ENCODE measurements at regions not wholly inside any gene's neighbourhood (a gene's known extent, or its start where the extent isn't known, plus 50 kb on each side); places are given as distances from the start of the nearest gene placed in this dataset.

DNA sequence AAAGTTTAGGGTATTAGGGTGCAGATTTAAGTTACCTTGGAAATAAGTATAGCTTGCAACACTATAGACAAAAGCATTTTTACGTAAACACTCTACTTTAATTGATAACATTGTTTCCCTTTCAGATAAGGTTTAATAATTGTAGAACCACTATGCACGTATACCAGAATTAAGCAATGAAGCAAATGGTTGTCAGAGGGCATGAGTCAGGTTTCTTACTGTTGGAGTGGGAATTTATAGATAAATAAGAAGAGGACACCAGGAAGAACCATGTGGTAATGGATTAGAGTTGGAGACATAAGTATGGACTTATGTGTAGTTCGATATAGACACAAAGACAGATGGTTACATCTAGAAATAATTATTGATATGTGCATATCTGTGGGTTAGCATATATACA is 355.6 kb downstream of the ETV1 start:
- H3K4me3 ChIP-seq: no peak overlapping the region
- no peak for DNase-seq (ENCODE audit: low spot score in 2 of 2)
- TF ChIP-seq, protein P1, sequence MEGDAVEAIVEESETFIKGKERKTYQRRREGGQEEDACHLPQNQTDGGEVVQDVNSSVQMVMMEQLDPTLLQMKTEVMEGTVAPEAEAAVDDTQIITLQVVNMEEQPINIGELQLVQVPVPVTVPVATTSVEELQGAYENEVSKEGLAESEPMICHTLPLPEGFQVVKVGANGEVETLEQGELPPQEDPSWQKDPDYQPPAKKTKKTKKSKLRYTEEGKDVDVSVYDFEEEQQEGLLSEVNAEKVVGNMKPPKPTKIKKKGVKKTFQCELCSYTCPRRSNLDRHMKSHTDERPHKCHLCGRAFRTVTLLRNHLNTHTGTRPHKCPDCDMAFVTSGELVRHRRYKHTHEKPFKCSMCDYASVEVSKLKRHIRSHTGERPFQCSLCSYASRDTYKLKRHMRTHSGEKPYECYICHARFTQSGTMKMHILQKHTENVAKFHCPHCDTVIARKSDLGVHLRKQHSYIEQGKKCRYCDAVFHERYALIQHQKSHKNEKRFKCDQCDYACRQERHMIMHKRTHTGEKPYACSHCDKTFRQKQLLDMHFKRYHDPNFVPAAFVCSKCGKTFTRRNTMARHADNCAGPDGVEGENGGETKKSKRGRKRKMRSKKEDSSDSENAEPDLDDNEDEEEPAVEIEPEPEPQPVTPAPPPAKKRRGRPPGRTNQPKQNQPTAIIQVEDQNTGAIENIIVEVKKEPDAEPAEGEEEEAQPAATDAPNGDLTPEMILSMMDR (IDR thresholded peaks at IDR 0.05): no peak
- TF ChIP-seq POLR2A (IDR thresholded peaks at IDR 0.05) (no peak), POLR2AphosphoS5 (IDR thresholded peaks at IDR 0.05) (no peak), EP300 (IDR thresholded peaks at IDR 0.05) (no peak)
- H3K36me3 ChIP-seq: no peaks in the 10 kb centered on the region
- WGBS: 83% methylated on average over 3 of the region's 3 CpGs
- no peaks in the 10 kb centered on the region for H3K27me3 ChIP-seq
- no peak overlapping the region for H3K27ac ChIP-seq
- H3K4me1 ChIP-seq: no peaks in the 10 kb centered on the region
- no peaks in the 10 kb centered on the region for H3K9me3 ChIP-seq

DNA sequence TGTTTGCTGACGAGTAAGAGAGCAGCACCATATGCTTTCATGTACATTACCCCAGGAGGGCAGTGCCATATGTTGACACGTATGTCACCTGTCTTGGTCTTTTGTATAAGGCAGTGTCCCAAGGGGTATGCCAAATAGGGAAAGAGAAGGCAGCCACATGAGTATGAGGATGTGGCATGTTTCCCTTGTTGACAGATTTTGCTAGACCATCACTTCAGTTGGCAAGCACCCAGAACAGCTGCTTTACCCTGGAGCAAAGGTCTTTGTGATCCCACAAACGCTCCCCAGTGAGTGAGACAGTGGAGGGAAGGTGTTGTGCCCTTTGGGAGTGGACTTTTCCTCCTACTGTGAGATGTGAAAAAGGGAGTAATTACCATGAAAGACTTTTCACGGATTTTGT is 350.1 kb downstream of the ETV1 start:
- no peak for TF ChIP-seq EP300 (IDR thresholded peaks at IDR 0.05)
- TF ChIP-seq, protein P1 (IDR thresholded peaks at IDR 0.05): no peak
- TF ChIP-seq POLR2AphosphoS5 (IDR thresholded peaks at IDR 0.05): no peak
- TF ChIP-seq POLR2A (IDR thresholded peaks at IDR 0.05): no peak
- H3K4me1 ChIP-seq: no peaks in the 10 kb centered on the region
- DNase-seq (ENCODE audit: low spot score in 2 of 2): no peak
- 52% methylated on average over 4 of the region's 4 CpGs for WGBS
- H3K4me3 ChIP-seq: no peak overlapping the region
- no peaks in the 10 kb centered on the region for H3K36me3 ChIP-seq
- H3K9me3 ChIP-seq: no peaks in the 10 kb centered on the region
- H3K27ac ChIP-seq: no peak overlapping the region
- H3K27me3 ChIP-seq: no peaks in the 10 kb centered on the region

GRCh38 chr7:13641714-13642113 is 347.8 kb downstream of the ETV1 start:
- TF ChIP-seq EP300 (IDR thresholded peaks at IDR 0.05) (no peak), POLR2A (IDR thresholded peaks at IDR 0.05) (no peak), POLR2AphosphoS5 (IDR thresholded peaks at IDR 0.05) (no peak)
- TF ChIP-seq, protein P1 (IDR thresholded peaks at IDR 0.05): no peak
- H3K4me1 ChIP-seq: no peaks in the 10 kb centered on the region
- H3K36me3 ChIP-seq: no peaks in the 10 kb centered on the region
- no peaks in the 10 kb centered on the region for H3K27me3 ChIP-seq
- WGBS: 11% methylated on average over 1 of the region's 1 CpG
- H3K4me3 ChIP-seq: no peak overlapping the region
- DNase-seq (ENCODE audit: low spot score in 2 of 2): no peak
- no peak overlapping the region for H3K27ac ChIP-seq
- H3K9me3 ChIP-seq: no peaks in the 10 kb centered on the region

DNA sequence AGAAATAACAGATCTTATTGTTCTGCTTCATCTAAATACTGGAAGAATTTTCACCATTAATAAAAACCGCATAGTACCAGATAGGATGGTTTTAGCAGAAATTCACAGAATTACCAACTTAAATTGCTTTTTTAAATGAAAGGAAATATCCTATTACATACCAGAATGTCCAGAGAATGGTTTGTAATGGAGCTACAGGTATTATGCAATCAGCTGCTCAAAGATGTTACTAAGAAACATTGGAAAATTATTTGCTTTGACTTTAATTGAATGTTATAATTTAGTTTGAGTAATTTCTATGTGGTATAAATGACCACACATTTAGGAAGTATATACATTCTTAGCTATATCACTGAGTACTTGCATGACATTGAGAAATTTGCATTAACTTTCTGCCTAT is 338.3 kb downstream of the ETV1 start:
- no peaks in the 10 kb centered on the region for H3K9me3 ChIP-seq
- H3K27ac ChIP-seq: no peak overlapping the region
- TF ChIP-seq EP300 (IDR thresholded peaks at IDR 0.05): no peak
- no peak for TF ChIP-seq POLR2AphosphoS5 (IDR thresholded peaks at IDR 0.05)
- TF ChIP-seq POLR2A (IDR thresholded peaks at IDR 0.05): no peak
- DNase-seq (ENCODE audit: low spot score in 2 of 2): no peak
- H3K27me3 ChIP-seq: no peaks in the 10 kb centered on the region
- H3K4me1 ChIP-seq: no peaks in the 10 kb centered on the region
- no peaks in the 10 kb centered on the region for H3K36me3 ChIP-seq
- no peak overlapping the region for H3K4me3 ChIP-seq
- 94% methylated on average over 1 of the region's 1 CpG for WGBS

- TF ChIP-seq POLR2AphosphoS5 (IDR thresholded peaks at IDR 0.05) (no peak), EP300 (IDR thresholded peaks at IDR 0.05) (no peak), POLR2A (IDR thresholded peaks at IDR 0.05) (no peak)
- TF ChIP-seq, protein P1 (IDR thresholded peaks at IDR 0.05): no peak
- Histone ChIP-seq H3K27me3 (no peaks in the 10 kb centered on the region), H3K4me3 (no peak overlapping the region), H3K27ac (no peak overlapping the region), H3K9me3 (no peaks in the 10 kb centered on the region), H3K4me1 (no peaks in the 10 kb centered on the region), H3K36me3 (no peaks in the 10 kb centered on the region)
- no peak for DNase-seq (ENCODE audit: low spot score in 2 of 2)
- 33% methylated on average over 1 of the region's 1 CpG for WGBS
These were observed 333.1 kb downstream of the ETV1 start for GRCh38 chr7:13656330-13656729.

- Histone ChIP-seq H3K4me1 (no peaks in the 10 kb centered on the region), H3K27ac (no peak overlapping the region), H3K36me3 (no peaks in the 10 kb centered on the region), H3K9me3 (no peaks in the 10 kb centered on the region), H3K4me3 (no peak overlapping the region), H3K27me3 (no peaks in the 10 kb centered on the region)
- 81% methylated on average over 6 of the region's 6 CpGs for WGBS
- DNase-seq (ENCODE audit: low spot score in 2 of 2): no peak
- TF ChIP-seq POLR2A (IDR thresholded peaks at IDR 0.05) (no peak), EP300 (IDR thresholded peaks at IDR 0.05) (no peak), POLR2AphosphoS5 (IDR thresholded peaks at IDR 0.05) (no peak)
- TF ChIP-seq, protein P1 (IDR thresholded peaks at IDR 0.05): no peak
These were observed 316.2 kb downstream of the ETV1 start for GRCh38 chr7:13673290-13673689.

Data from suprapubic skin (tissue), 4 donors.